GM23338 (cell line): ENCODE measurements at regions not wholly inside any gene's neighbourhood (a gene's known extent, or its start where the extent isn't known, plus 50 kb on each side); places are given as distances from the start of the nearest gene placed in this dataset.

Experiments
- ATAC-seq: fragments of 200-7000 bp; cut with Tn5 transposase; 3 replicates; pipeline ENCODE4 v1.9.1; 2020
- DNase-seq: peaks from one replicate; pipeline ENCODE4 v3.0.0-alpha.2; 2015; ENCODE audit warnings: low spot score
- H2AFZ ChIP-seq: fragments of 200-600 bp; sonication (generic); 2 replicates; pipeline ENCODE4 v1.8.0; 2016; ENCODE audit warnings: antibody characterized with exemption, mild to moderate bottlenecking, moderate library complexity
- H3F3A ChIP-seq: fragments of 200-600 bp; sonication (generic); replicated peaks from 2 replicates; pipeline ENCODE4 v1.8.0; 2017; ENCODE audit warnings: antibody characterized with exemption, mixed run types, low read depth
- H3K27ac ChIP-seq: fragments of 200-600 bp; sonication (generic); 2 replicates; pipeline ENCODE4 v1.6.1; 2016; ENCODE audit warnings: low read depth
- H3K27me3 ChIP-seq: fragments of 200-600 bp; sonication (generic); 2 replicates; pipeline ENCODE4 v1.8.0; 2016; ENCODE audit warnings: mild to moderate bottlenecking, mixed run types, moderate library complexity; ENCODE audit not compliant: insufficient read depth
- H3K36me3 ChIP-seq: fragments of 200-600 bp; sonication (generic); 2 replicates; pipeline ENCODE4 v1.8.0; 2016; ENCODE audit warnings: mild to moderate bottlenecking; ENCODE audit not compliant: insufficient read depth
- H3K4me1 ChIP-seq: fragments of 200-600 bp; sonication (generic); 2 replicates; pipeline ENCODE4 v1.8.0; 2016; ENCODE audit warnings: mild to moderate bottlenecking, moderate library complexity; ENCODE audit not compliant: insufficient read depth
- H3K4me2 ChIP-seq: fragments of 200-600 bp; sonication (generic); 2 replicates; pipeline ENCODE4 v1.7.1; 2017; ENCODE audit warnings: mixed run types
- H3K4me3 ChIP-seq: fragments of 200-600 bp; sonication (generic); 2 replicates; pipeline ENCODE4 v1.6.1; 2016; ENCODE audit warnings: mixed run types
- H3K79me2 ChIP-seq: fragments of 200-600 bp; sonication (generic); replicated peaks from 2 replicates; pipeline ENCODE4 v1.8.0; 2017; ENCODE audit warnings: mild to moderate bottlenecking; ENCODE audit not compliant: insufficient read depth
- H3K9me2 ChIP-seq: fragments of 200-600 bp; sonication (generic); 2 replicates; pipeline ENCODE4 v1.8.0; 2017; ENCODE audit not compliant: insufficient read depth
- H4K20me1 ChIP-seq: fragments of 200-600 bp; sonication (generic); replicated peaks from 2 replicates; pipeline ENCODE4 v1.8.0; 2017; ENCODE audit warnings: mild to moderate bottlenecking; ENCODE audit not compliant: insufficient read depth
- H3K27ac Mint-ChIP-seq: 2 replicates; pipeline ENCODE4 v1.8.0; 2020; ENCODE audit warnings: inconsistent platforms, mild to moderate bottlenecking, moderate library complexity, mixed read lengths
- H3K27me3 Mint-ChIP-seq: 3 replicates; pipeline ENCODE4 v1.8.0; 2022; ENCODE audit warnings: low read depth, mild to moderate bottlenecking, moderate library complexity, mixed read lengths, inconsistent platforms; ENCODE audit not compliant: insufficient read depth, poor library complexity
- H3K36me3 Mint-ChIP-seq: 3 replicates; pipeline ENCODE4 v1.8.0; 2021; ENCODE audit warnings: low read depth, mild to moderate bottlenecking, inconsistent platforms, moderate library complexity, mixed read lengths
- H3K4me1 Mint-ChIP-seq: 3 replicates; pipeline ENCODE4 v1.8.0; 2020; ENCODE audit warnings: mild to moderate bottlenecking, inconsistent platforms, mixed read lengths
- H3K4me3 Mint-ChIP-seq: 3 replicates; pipeline ENCODE4 v1.8.0; 2021; ENCODE audit warnings: moderate library complexity, mild to moderate bottlenecking, inconsistent platforms, mixed read lengths
- H3K9me3 Mint-ChIP-seq: 3 replicates; pipeline ENCODE4 v1.8.0; 2020; ENCODE audit warnings: moderate library complexity, mild to moderate bottlenecking, inconsistent platforms, mixed read lengths
- CTCF ChIP-seq, 2 experiments: fragments of 200-600 bp in 1 of 2; sonication (generic) in 1 of 2; conservative IDR thresholded peaks; 2 replicates each; pipeline versions ENCODE4 v1.5.1 to v1.6.1; 2016 to 2017; ENCODE audit warnings: antibody characterized with exemption in 2 of 2, low read depth in 2 of 2, mild to moderate bottlenecking in 2 of 2, moderate library complexity in 1 of 2
- ETS1 ChIP-seq: IDR thresholded peaks from 2 replicates; pipeline ENCODE4 v1.6.1; 2016; ENCODE audit warnings: antibody characterized with exemption
- EZH2 ChIP-seq: fragments of 200-600 bp; sonication (generic); IDR thresholded peaks from one replicate; pipeline ENCODE4 v1.8.0; 2017; ENCODE audit warnings: antibody characterized with exemption, mild to moderate bottlenecking, low read depth; ENCODE audit not compliant: unreplicated experiment
- EZH2phosphoT487 ChIP-seq: fragments of 200-600 bp; sonication (generic); IDR thresholded peaks from one replicate; pipeline ENCODE4 v1.8.1; 2018; ENCODE audit warnings: antibody characterized with exemption; ENCODE audit not compliant: unreplicated experiment
- JUNB ChIP-seq: IDR thresholded peaks from one replicate; pipeline ENCODE4 v1.6.1; 2016; ENCODE audit warnings: antibody characterized with exemption; ENCODE audit not compliant: unreplicated experiment
- STAT1 ChIP-seq: IDR thresholded peaks from one replicate; pipeline ENCODE4 v1.6.1; 2016; ENCODE audit warnings: antibody characterized with exemption; ENCODE audit not compliant: unreplicated experiment
- ZNF114 ChIP-seq: fragments of 250-450 bp; sonication (Bioruptor Pico); IDR thresholded peaks from 2 replicates; pipeline ENCODE4 v1.5.0; 2020; ENCODE audit warnings: mild to moderate bottlenecking, moderate library complexity
- TF ChIP-seq, protein P1 (sequence below): IDR thresholded peaks from one replicate; pipeline ENCODE4 v1.6.1; 2018; ENCODE audit warnings: antibody characterized with exemption; ENCODE audit not compliant: unreplicated experiment

- Histone ChIP-seq H3K27ac (no peak overlapping the region), H4K20me1 (no peaks in the 10 kb centered on the region), H3K4me3 (no peak overlapping the region), H3K4me1 (peaks cover 8% of the 10 kb centered on the region), H3F3A (no peaks in the 10 kb centered on the region), H3K4me2 (no peak overlapping the region), H2AFZ (no peak overlapping the region), H3K36me3 (no peaks in the 10 kb centered on the region), H3K9me2 (no peaks in the 10 kb centered on the region), H3K27me3 (no peaks in the 10 kb centered on the region), H3K79me2 (no peaks in the 10 kb centered on the region)
- Mint-ChIP-seq H3K36me3 (no peaks in the 10 kb centered on the region), H3K9me3 (no peaks in the 10 kb centered on the region), H3K27me3 (peaks cover 2% of the 10 kb centered on the region), H3K27ac (no peak overlapping the region), H3K4me1 (peaks cover 32% of the 10 kb centered on the region), H3K4me3 (no peak overlapping the region)
- peak; percentile 49 to 59 for TF ChIP-seq CTCF (conservative IDR thresholded peaks at IDR 0.05; ENCODE audit: low read depth in 2 of 2)
- no peak for TF ChIP-seq JUNB
- ATAC-seq = no peak
- DNase-seq = no peak
These were observed 166.9 kb upstream of the LRIG3 start for GRCh38 chr12:59087077-59087673.

DNA sequence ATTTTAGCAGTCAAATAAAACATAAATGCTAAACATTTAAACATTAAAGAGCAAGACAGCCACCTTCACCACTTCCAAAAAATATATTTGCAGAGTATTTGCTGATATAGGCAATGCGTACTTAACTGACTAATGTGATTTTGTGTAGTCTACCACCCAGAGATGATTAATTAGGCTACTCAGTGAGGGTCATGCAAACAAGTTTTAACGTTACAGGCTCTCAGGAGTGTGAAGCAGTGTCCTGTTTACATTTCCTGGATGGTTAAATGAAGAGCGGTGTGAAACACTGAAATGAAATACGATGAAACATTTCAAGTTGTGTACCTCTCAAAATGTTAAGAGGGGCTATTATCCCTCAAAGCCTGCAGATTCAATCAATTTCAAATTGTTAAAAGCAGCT, 165.8 kb upstream of the LRIG3 start:
- Mint-ChIP-seq H3K4me1 (peaks cover 32% of the 10 kb centered on the region), H3K27ac (no peak overlapping the region), H3K9me3 (no peaks in the 10 kb centered on the region), H3K27me3 (peaks cover 2% of the 10 kb centered on the region), H3K36me3 (no peaks in the 10 kb centered on the region), H3K4me3 (no peak overlapping the region)
- H3F3A ChIP-seq = no peaks in the 10 kb centered on the region
- H3K36me3 ChIP-seq = no peaks in the 10 kb centered on the region
- ATAC-seq (no peak), DNase-seq (no peak)
- no peaks in the 10 kb centered on the region for H3K9me2 ChIP-seq
- TF ChIP-seq, protein P1, sequence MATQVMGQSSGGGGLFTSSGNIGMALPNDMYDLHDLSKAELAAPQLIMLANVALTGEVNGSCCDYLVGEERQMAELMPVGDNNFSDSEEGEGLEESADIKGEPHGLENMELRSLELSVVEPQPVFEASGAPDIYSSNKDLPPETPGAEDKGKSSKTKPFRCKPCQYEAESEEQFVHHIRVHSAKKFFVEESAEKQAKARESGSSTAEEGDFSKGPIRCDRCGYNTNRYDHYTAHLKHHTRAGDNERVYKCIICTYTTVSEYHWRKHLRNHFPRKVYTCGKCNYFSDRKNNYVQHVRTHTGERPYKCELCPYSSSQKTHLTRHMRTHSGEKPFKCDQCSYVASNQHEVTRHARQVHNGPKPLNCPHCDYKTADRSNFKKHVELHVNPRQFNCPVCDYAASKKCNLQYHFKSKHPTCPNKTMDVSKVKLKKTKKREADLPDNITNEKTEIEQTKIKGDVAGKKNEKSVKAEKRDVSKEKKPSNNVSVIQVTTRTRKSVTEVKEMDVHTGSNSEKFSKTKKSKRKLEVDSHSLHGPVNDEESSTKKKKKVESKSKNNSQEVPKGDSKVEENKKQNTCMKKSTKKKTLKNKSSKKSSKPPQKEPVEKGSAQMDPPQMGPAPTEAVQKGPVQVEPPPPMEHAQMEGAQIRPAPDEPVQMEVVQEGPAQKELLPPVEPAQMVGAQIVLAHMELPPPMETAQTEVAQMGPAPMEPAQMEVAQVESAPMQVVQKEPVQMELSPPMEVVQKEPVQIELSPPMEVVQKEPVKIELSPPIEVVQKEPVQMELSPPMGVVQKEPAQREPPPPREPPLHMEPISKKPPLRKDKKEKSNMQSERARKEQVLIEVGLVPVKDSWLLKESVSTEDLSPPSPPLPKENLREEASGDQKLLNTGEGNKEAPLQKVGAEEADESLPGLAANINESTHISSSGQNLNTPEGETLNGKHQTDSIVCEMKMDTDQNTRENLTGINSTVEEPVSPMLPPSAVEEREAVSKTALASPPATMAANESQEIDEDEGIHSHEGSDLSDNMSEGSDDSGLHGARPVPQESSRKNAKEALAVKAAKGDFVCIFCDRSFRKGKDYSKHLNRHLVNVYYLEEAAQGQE = no peak
- TF ChIP-seq EZH2phosphoT487 (no peak), CTCF (conservative IDR thresholded peaks at IDR 0.05; ENCODE audit: low read depth in 2 of 2) (no peak), STAT1 (no peak), EZH2 (no peak), ZNF114 (CRISPR knock-in tag) (no peak), ETS1 (no peak)
- H3K4me1 ChIP-seq = peaks cover 8% of the 10 kb centered on the region
- no peaks in the 10 kb centered on the region for H4K20me1 ChIP-seq
- H3K27me3 ChIP-seq = no peaks in the 10 kb centered on the region
- H3K4me2 ChIP-seq = no peak overlapping the region
- no peak overlapping the region for H3K4me3 ChIP-seq
- H3K79me2 ChIP-seq = no peaks in the 10 kb centered on the region
- H3K27ac ChIP-seq = no peak overlapping the region
- H2AFZ ChIP-seq = no peak overlapping the region
